Loucy (cell line): ENCODE measurements at regions not wholly inside any gene's neighbourhood (a gene's known extent, or its start where the extent isn't known, plus 50 kb on each side); places are given as distances from the start of the nearest gene placed in this dataset.

Experiments
- CTCF ChIP-seq: fragments of 200-600 bp; sonication (generic); conservative IDR thresholded peaks from 2 replicates; pipeline ENCODE4 v1.5.1; 2014; ENCODE audit warnings: mild to moderate bottlenecking, antibody characterized with exemption, low read length
- EZH2phosphoT487 ChIP-seq: fragments of 200-600 bp; IDR thresholded peaks from 2 replicates; pipeline ENCODE4 v1.6.1; 2018; ENCODE audit warnings: antibody characterized with exemption, mild to moderate bottlenecking, moderate library complexity, borderline replicate concordance

- TF ChIP-seq EZH2phosphoT487 (no peak), CTCF (no peak)
Measured at GRCh38 chr3:94252316-94252715, 189.5 kb downstream of the NSUN3 start.
